ENCODE measurements at regions not wholly inside any gene's neighbourhood (a gene's known extent, or its start where the extent isn't known, plus 50 kb on each side); places are given as distances from the start of the nearest gene placed in this dataset.
A peak's percentile ranks its signal among the peaks of the same experiment; 100 is the strongest.

DNA sequence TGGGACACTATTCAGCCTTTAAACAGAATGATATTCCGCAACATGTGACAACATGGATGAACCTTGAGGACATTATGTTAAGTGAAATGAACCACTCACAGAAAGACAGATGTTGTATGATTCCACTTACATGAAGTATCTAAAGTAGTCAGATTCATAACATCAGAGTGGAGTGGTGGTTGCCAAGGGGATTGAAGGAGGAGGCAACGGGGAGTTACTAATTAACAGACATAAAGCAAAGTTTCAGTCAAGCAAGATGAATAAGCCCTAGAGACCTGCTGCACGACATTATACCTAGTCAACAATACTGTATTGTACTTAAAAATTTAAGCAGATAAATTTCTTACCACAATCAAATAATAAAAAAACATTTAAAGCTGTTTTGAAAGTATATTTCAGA is 105.0 kb upstream of the NR0B1 start:
- H3K9me3 ChIP-seq: no peaks in the 10 kb centered on the region
- TF ChIP-seq CTCF (IDR thresholded peaks at IDR 0.05): no peak
- TF ChIP-seq EP300 (IDR thresholded peaks at IDR 0.05): no peak
- TF ChIP-seq POLR2A (IDR thresholded peaks at IDR 0.05): no peak
- DNase-seq: no peak
- WGBS, 3 donors: 52 to 53% (median 53%) methylated on average over 3 of the region's 3 CpGs
- H3K4me3 ChIP-seq: no peak overlapping the region
- H3K4me1 ChIP-seq (ENCODE audit: insufficient read depth): no peaks in the 10 kb centered on the region
- intact Hi-C loops (cut with DNase I): no loop called here
- no peaks in the 10 kb centered on the region for H3K27me3 ChIP-seq
- peak overlapping the region in 1 of 2 donors; percentile 33 for H3K27ac ChIP-seq
- H3K36me3 ChIP-seq: no peaks in the 10 kb centered on the region

DNA sequence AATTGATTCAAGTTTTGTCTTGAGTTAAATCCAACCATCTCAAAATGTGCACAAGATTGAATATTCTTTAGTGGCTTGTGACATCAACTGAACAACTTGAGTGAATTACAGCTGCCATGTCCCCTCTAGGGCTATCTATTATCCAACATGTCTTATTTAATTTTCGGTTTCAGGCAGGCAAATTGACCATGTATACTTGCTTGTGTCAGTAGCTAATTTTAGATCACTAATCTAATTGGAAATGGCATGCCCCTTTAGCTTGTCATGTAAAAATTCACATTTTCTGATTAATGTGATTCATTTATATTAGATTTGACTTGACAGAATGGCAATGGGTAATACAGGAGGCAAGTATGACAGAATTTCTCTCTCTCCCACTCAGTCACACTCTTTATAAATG is 93.2 kb upstream of the NR0B1 start:
- TF ChIP-seq EP300 (IDR thresholded peaks at IDR 0.05): no peak
- no peak for TF ChIP-seq CTCF (IDR thresholded peaks at IDR 0.05)
- TF ChIP-seq POLR2A (IDR thresholded peaks at IDR 0.05): no peak
- no peak for DNase-seq
- no peak overlapping the region for H3K4me3 ChIP-seq
- no peaks in the 10 kb centered on the region for H3K9me3 ChIP-seq
- no peaks in the 10 kb centered on the region for H3K27me3 ChIP-seq
- H3K27ac ChIP-seq: no peak overlapping the region
- H3K36me3 ChIP-seq: no peaks in the 10 kb centered on the region
- no peaks in the 10 kb centered on the region for H3K4me1 ChIP-seq (ENCODE audit: insufficient read depth)
- intact Hi-C loops (cut with DNase I): no loop called here
- 37 to 48% (median 42%) methylated on average over 1 of the region's 1 CpG for WGBS, 3 donors

DNA sequence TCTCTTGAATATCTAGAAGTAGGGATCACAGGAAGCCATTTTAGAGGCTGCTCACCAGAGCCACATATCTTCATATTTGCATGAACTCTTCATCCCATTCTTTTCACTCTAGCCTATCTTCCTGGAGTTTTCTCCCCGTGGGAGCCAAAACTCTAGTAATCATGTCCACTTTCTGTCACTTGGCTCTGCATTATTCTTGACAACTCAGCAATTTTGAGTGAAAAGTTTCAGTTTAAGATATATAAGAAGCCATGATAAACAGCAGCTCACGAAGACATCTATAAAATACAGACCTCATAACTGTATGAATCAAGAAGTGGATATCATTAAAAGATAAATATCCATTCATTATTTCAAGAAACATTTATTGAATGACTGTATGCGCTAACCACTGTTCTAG is 79.1 kb upstream of the NR0B1 start:
- WGBS, 3 donors: 79 to 84% (median 83%) methylated on average over 3 of the region's 3 CpGs
- DNase-seq: no peak
- H3K4me1 ChIP-seq (ENCODE audit: insufficient read depth): no peaks in the 10 kb centered on the region
- H3K27ac ChIP-seq: no peak overlapping the region
- no peak for TF ChIP-seq POLR2A (IDR thresholded peaks at IDR 0.05)
- TF ChIP-seq CTCF (IDR thresholded peaks at IDR 0.05): no peak
- TF ChIP-seq EP300 (IDR thresholded peaks at IDR 0.05): no peak
- H3K9me3 ChIP-seq: no peaks in the 10 kb centered on the region
- no peak overlapping the region for H3K4me3 ChIP-seq
- H3K27me3 ChIP-seq: no peaks in the 10 kb centered on the region
- intact Hi-C loops (cut with DNase I): no loop called here
- no peaks in the 10 kb centered on the region for H3K36me3 ChIP-seq

GRCh38 chrX:30373951-30374350 is 64.8 kb upstream of the NR0B1 start:
- 42 to 54% (median 45%) methylated on average over 3 of the region's 3 CpGs for WGBS, 3 donors
- H3K36me3 ChIP-seq: no peaks in the 10 kb centered on the region
- no peaks in the 10 kb centered on the region for H3K9me3 ChIP-seq
- no peak for DNase-seq
- no peak overlapping the region for H3K27ac ChIP-seq
- H3K4me3 ChIP-seq: no peak overlapping the region
- intact Hi-C loops (cut with DNase I): loop anchor here in 1 of 4 donors (10.0 kb wide), 1 partner anchor 59 kb away; no protein-coding TSS in a partner anchor
- H3K27me3 ChIP-seq: peaks cover 2% of the 10 kb centered on the region
- H3K4me1 ChIP-seq (ENCODE audit: insufficient read depth): no peaks in the 10 kb centered on the region
- TF ChIP-seq EP300 (IDR thresholded peaks at IDR 0.05) (no peak), CTCF (IDR thresholded peaks at IDR 0.05) (no peak), POLR2A (IDR thresholded peaks at IDR 0.05) (no peak)

Data from ovary (tissue), 7 donors.